Left ventricle myocardium inferior (tissue), 1 donor: ENCODE measurements at regions not wholly inside any gene's neighbourhood (a gene's known extent, or its start where the extent isn't known, plus 50 kb on each side); places are given as distances from the start of the nearest gene placed in this dataset.

ENCODE experiments used
- DNase-seq: peaks from one replicate; pipeline ENCODE4 v3.0.0-alpha.2; 2020
- H3K27ac ChIP-seq: fragments of 200-600 bp; replicated peaks from 2 replicates; pipeline ENCODE4 v1.8.0; 2021
- H3K27me3 ChIP-seq: fragments of 200-600 bp; 2 replicates; pipeline ENCODE4 v1.8.0; 2021; ENCODE audit warnings: low read depth
- H3K36me3 ChIP-seq: fragments of 200-600 bp; 2 replicates; pipeline ENCODE4 v1.8.0; 2021
- H3K4me1 ChIP-seq: fragments of 200-600 bp; 2 replicates; pipeline ENCODE4 v1.8.0; 2021
- H3K4me3 ChIP-seq: fragments of 200-600 bp; 2 replicates; pipeline ENCODE4 v1.8.0; 2021; ENCODE audit warnings: mild to moderate bottlenecking, moderate library complexity
- H3K9me3 ChIP-seq: fragments of 200-600 bp; replicated peaks from 2 replicates; pipeline ENCODE4 v1.8.0; 2021
- intact Hi-C: fragments of 100-400 bp; cut with micrococcal nuclease; formaldehyde crosslinking; loops from one replicate; pipeline ENCODE4 v1.11.0; 2022
- TF ChIP-seq, protein P1 (sequence below): fragments of 200-600 bp; IDR thresholded peaks from 2 replicates; pipeline ENCODE4 v1.8.0; 2021; ENCODE audit warnings: antibody characterized with exemption, mild to moderate bottlenecking, borderline replicate concordance
- donor health status: DM: no; HTN: yes; CAD: no; lungs with severe emphysema.

DNA sequence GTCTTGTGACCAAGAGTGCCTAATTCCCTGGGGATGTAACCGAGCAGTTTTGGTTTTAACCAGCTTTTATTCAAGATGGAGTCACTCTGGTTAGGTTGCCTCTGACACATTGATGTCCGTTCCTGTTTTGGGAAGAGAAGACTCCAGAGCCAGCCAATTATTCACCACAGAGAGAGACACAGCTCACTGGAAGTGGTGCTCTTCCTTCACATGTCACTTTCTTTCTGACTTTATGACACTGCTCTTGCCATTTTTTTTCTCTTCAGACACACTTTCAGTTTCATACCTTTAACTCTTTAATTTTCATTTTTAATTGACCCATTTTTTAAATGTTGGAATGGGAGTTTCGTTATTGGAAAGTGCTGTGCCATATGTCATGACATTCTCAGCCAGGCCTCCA lies 418.4 kb upstream of the FSTL5 start:
- intact Hi-C loops: no loop called here
- Histone ChIP-seq H3K36me3 (no peaks in the 10 kb centered on the region), H3K4me3 (no peak overlapping the region), H3K4me1 (no peaks in the 10 kb centered on the region), H3K9me3 (no peaks in the 10 kb centered on the region), H3K27me3 (no peaks in the 10 kb centered on the region), H3K27ac (no peak overlapping the region)
- TF ChIP-seq, protein P1, sequence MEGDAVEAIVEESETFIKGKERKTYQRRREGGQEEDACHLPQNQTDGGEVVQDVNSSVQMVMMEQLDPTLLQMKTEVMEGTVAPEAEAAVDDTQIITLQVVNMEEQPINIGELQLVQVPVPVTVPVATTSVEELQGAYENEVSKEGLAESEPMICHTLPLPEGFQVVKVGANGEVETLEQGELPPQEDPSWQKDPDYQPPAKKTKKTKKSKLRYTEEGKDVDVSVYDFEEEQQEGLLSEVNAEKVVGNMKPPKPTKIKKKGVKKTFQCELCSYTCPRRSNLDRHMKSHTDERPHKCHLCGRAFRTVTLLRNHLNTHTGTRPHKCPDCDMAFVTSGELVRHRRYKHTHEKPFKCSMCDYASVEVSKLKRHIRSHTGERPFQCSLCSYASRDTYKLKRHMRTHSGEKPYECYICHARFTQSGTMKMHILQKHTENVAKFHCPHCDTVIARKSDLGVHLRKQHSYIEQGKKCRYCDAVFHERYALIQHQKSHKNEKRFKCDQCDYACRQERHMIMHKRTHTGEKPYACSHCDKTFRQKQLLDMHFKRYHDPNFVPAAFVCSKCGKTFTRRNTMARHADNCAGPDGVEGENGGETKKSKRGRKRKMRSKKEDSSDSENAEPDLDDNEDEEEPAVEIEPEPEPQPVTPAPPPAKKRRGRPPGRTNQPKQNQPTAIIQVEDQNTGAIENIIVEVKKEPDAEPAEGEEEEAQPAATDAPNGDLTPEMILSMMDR: no peak
- no peak for DNase-seq

DNA sequence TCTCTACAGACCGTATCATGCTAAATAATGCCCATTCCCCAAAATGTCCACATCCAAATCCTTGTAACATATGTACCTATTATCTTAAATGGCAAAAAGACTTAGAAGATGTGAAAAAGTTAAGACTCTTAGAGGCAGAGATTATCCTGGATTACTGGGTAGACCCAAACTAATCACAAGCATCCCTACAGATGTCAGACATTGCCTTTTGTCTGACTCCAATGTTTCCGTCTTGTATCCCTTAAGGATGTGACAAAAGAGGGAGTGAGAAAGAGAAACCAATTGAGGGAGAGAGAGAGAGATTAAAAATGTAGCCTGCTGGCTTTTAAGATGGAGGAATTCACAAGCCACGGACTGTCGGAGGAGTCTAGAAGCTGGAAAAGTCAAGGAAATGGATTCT lies 401.9 kb upstream of the FSTL5 start:
- intact Hi-C loops: no loop called here
- H3K36me3 ChIP-seq: no peaks in the 10 kb centered on the region
- H3K27me3 ChIP-seq: no peaks in the 10 kb centered on the region
- TF ChIP-seq, protein P1: no peak
- no peaks in the 10 kb centered on the region for H3K4me1 ChIP-seq
- no peak overlapping the region for H3K4me3 ChIP-seq
- no peaks in the 10 kb centered on the region for H3K9me3 ChIP-seq
- no peak for DNase-seq
- no peak overlapping the region for H3K27ac ChIP-seq

DNA sequence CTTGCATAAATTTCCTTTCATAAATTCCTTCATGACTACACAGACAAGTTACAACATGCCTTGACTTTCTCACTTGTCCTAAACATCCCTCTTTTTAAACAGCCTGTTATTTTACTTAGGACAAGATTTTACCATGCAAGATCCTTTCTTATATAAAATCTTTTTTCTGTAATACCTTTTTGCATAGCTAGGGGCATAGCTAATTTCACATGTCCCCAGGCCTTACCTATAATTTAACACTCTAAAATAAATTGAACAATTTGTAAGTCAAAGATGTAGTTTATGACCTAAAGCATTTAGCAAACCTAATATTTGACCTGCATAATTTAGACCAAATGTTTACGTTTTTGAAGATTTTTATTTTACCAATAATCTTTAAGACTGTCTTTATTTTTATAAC lies 396.3 kb upstream of the FSTL5 start:
- Histone ChIP-seq H3K36me3 (no peaks in the 10 kb centered on the region), H3K9me3 (no peaks in the 10 kb centered on the region), H3K27me3 (no peaks in the 10 kb centered on the region), H3K27ac (no peak overlapping the region), H3K4me3 (no peak overlapping the region), H3K4me1 (no peaks in the 10 kb centered on the region)
- intact Hi-C loops: no loop called here
- DNase-seq: no peak
- TF ChIP-seq, protein P1: no peak

DNA sequence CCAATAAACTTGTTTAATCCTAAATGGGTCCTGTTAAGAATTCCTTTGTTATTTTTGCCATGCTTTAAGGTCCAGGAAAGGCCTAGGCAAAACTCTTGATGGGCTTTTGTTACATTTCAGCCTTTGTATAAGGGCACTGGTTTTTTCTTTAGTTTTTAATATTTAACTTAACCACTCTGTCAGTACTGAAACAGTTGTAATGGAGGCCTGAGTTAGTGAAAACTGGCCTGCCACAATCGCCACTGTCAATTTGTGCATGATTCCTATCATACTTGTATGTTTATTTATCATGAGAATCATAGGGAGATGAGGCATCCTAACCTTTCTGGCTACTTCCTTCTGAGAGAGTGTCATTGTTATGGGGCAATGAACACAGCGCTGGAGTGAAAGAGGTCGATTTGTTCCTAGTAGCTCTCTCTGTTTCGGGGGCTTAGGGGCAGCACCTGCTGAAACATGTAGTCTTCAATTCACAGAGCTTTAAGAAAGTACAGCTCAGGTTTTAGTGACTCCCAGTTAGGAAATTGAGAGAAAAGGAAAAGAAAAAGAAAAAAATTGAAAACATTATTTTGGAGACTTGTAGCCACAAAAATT lies 393.8 kb upstream of the FSTL5 start:
- TF ChIP-seq, protein P1: no peak
- DNase-seq: no peak
- H3K27ac ChIP-seq: no peak overlapping the region
- no peaks in the 10 kb centered on the region for H3K9me3 ChIP-seq
- H3K27me3 ChIP-seq: no peaks in the 10 kb centered on the region
- H3K4me3 ChIP-seq: no peak overlapping the region
- H3K4me1 ChIP-seq: no peaks in the 10 kb centered on the region
- H3K36me3 ChIP-seq: no peaks in the 10 kb centered on the region
- intact Hi-C loops: no loop called here

DNA sequence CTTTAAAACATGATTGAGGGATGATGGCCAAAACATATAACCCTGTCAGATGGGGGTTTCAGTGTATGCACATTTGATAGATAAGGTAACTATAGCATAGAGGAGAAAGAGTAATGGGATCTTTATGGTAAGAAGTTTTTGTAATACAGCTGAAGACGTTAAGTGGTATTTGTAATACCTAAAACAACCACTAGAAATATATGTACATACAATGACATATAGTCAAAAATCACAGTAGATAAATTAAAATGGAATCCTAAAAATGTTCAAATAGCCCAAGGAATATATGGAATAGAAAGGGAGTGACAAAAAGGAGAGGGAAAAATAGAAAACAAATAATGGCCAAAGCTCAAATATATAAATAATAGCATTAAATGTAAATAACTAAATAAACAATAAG lies 371.3 kb upstream of the FSTL5 start:
- Histone ChIP-seq H3K27me3 (no peaks in the 10 kb centered on the region), H3K27ac (no peak overlapping the region), H3K9me3 (no peaks in the 10 kb centered on the region), H3K36me3 (no peaks in the 10 kb centered on the region), H3K4me3 (no peak overlapping the region), H3K4me1 (no peaks in the 10 kb centered on the region)
- intact Hi-C loops: no loop called here
- TF ChIP-seq, protein P1: no peak
- no peak for DNase-seq
